Prostate gland (tissue), 2 donors: ENCODE measurements at regions not wholly inside any gene's neighbourhood (a gene's known extent, or its start where the extent isn't known, plus 50 kb on each side); places are given as distances from the start of the nearest gene placed in this dataset.

Experiments used
- POLR2A ChIP-seq: fragments of 450-650 bp; IDR thresholded peaks from one replicate; pipeline ENCODE4 v1.6.1; 2016; ENCODE audit warnings: antibody characterized with exemption, mild to moderate bottlenecking
- POLR2AphosphoS5 ChIP-seq: sonication (generic); formaldehyde crosslinking; IDR thresholded peaks from one replicate; pipeline ENCODE4 v1.6.1; 2017; ENCODE audit warnings: antibody characterized with exemption
- TF ChIP-seq, protein P1 (sequence below), 4 experiments: fragments of 200-600 bp in 2 of 4; fragments of 450-650 bp in 2 of 4; sonication (generic) in 2 of 4; IDR thresholded peaks; 1 replicate in 3 of 4; 2 replicates in 1 of 4; pipeline ENCODE4 v1.5.1; 2016 to 2019; ENCODE audit warnings: antibody characterized with exemption in 4 of 4, mild to moderate bottlenecking in 2 of 4, moderate library complexity in 2 of 4

GRCh38 chrX:150197388-150197787 is 165.7 kb upstream of the MAMLD1 start:
- TF ChIP-seq, protein P1, sequence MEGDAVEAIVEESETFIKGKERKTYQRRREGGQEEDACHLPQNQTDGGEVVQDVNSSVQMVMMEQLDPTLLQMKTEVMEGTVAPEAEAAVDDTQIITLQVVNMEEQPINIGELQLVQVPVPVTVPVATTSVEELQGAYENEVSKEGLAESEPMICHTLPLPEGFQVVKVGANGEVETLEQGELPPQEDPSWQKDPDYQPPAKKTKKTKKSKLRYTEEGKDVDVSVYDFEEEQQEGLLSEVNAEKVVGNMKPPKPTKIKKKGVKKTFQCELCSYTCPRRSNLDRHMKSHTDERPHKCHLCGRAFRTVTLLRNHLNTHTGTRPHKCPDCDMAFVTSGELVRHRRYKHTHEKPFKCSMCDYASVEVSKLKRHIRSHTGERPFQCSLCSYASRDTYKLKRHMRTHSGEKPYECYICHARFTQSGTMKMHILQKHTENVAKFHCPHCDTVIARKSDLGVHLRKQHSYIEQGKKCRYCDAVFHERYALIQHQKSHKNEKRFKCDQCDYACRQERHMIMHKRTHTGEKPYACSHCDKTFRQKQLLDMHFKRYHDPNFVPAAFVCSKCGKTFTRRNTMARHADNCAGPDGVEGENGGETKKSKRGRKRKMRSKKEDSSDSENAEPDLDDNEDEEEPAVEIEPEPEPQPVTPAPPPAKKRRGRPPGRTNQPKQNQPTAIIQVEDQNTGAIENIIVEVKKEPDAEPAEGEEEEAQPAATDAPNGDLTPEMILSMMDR (IDR thresholded peaks at IDR 0.05) = no peak
- TF ChIP-seq POLR2A (no peak), POLR2AphosphoS5 (no peak)
